Mammary epithelial cell (primary cell): ENCODE measurements at regions not wholly inside any gene's neighbourhood (a gene's known extent, or its start where the extent isn't known, plus 50 kb on each side); places are given as distances from the start of the nearest gene placed in this dataset.

ENCODE experiments used
- EZH2 ChIP-seq: IDR thresholded peaks from 2 replicates; pipeline ENCODE4 v1.6.1; 2012; ENCODE audit warnings: low read length, inconsistent platforms, borderline replicate concordance
- TF ChIP-seq, protein P1 (sequence below), 2 donors: IDR thresholded peaks in 1 of 2; conservative IDR thresholded peaks in 1 of 2; 2 replicates each; pipeline ENCODE4 v1.5.1; 2011 to 2012; ENCODE audit warnings: inconsistent platforms in 2 of 2, low read length in 2 of 2, mild to moderate bottlenecking in 2 of 2, control low read depth in 1 of 2, low read depth in 1 of 2; ENCODE audit not compliant: insufficient read depth in 1 of 2; ENCODE audit errors: extremely low read depth in 1 of 2

DNA sequence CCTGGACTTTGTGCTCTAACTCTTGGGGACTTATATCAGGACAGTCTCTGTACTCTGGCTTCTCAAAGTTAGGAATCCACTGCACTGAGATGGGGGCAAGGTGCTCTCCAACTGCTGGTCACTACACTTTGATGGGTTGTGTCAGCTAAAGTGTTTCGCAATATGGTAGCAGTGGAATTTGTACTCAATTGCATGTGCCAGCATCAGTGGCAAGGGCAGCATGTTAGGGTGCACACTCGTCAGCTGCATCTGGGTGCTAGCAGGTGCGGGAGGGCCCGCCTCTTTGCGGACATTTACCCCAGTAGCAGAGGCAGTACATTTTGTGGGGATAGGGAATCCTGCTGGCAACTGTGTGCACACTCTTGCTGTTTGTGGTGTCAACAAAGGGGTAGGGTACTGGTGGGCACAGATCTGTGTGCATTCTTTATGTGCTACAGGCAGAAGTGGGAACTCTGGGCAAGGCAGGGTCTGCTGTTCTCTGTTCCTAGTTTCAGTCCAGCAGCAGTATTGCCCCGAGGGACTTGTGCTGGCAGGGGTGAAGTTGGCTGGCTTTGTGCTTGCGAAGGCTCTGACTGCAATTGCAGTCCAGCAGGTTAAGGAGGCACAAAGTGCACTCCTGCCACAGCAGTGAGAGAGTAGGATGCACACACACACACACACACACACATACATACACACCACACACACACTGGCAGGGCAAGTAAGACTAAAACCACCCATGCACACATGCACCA is 924.8 kb upstream of the CDH9 start:
- TF ChIP-seq, protein P1, sequence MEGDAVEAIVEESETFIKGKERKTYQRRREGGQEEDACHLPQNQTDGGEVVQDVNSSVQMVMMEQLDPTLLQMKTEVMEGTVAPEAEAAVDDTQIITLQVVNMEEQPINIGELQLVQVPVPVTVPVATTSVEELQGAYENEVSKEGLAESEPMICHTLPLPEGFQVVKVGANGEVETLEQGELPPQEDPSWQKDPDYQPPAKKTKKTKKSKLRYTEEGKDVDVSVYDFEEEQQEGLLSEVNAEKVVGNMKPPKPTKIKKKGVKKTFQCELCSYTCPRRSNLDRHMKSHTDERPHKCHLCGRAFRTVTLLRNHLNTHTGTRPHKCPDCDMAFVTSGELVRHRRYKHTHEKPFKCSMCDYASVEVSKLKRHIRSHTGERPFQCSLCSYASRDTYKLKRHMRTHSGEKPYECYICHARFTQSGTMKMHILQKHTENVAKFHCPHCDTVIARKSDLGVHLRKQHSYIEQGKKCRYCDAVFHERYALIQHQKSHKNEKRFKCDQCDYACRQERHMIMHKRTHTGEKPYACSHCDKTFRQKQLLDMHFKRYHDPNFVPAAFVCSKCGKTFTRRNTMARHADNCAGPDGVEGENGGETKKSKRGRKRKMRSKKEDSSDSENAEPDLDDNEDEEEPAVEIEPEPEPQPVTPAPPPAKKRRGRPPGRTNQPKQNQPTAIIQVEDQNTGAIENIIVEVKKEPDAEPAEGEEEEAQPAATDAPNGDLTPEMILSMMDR (conservative IDR thresholded peaks at IDR 0.05 in 1 of 2, IDR thresholded peaks at IDR 0.05 in 1 of 2; ENCODE audit: extremely low read depth in 1 of 2, insufficient read depth in 1 of 2, low read depth in 1 of 2, low read length in 2 of 2) = no peak
- no peak for TF ChIP-seq EZH2
